CD4-positive, alpha-beta T cell treated with Interleukin-6 at 100 ng/mL for 8 hours (primary cell): ENCODE measurements at regions not wholly inside any gene's neighbourhood (a gene's known extent, or its start where the extent isn't known, plus 50 kb on each side); places are given as distances from the start of the nearest gene placed in this dataset.
"Not testable (repeated sequence)": the region's sequence is repeated elsewhere in the genome, so short reads cannot be mapped to it uniquely, and the experiment has no call there.

Experiments used
- DNase-seq: peaks from one replicate; pipeline ENCODE4 v3.0.0-alpha.2; 2020; ENCODE audit warnings: mixed read lengths, low spot score

- no peak for DNase-seq
Measured at GRCh38 chr12:87678453-87678852, 350.7 kb downstream of the C12orf50 start.

GRCh38 chr12:87676731-87677130, 352.5 kb downstream of the C12orf50 start:
- DNase-seq: no peak

- no peak for DNase-seq
Measured at GRCh38 chr12:87671757-87672156, 357.4 kb downstream of the C12orf50 start.

GRCh38 chr12:87670448-87670847, 358.8 kb downstream of the C12orf50 start:
- no peak for DNase-seq

- DNase-seq: no peak
Measured at GRCh38 chr12:87667378-87667777, 361.8 kb downstream of the C12orf50 start.

- DNase-seq: no peak
Measured at GRCh38 chr12:87661786-87662377, 367.3 kb downstream of the C12orf50 start.

- DNase-seq: no peak
Measured at GRCh38 chr12:87660987-87661774, 368.0 kb downstream of the C12orf50 start.

GRCh38 chr12:87660291-87660690, 368.9 kb downstream of the C12orf50 start:
- DNase-seq: no peak

- DNase-seq: no peak
Measured at GRCh38 chr12:87656311-87656710, 372.9 kb downstream of the C12orf50 start.

- DNase-seq: no peak
Measured at GRCh38 chr12:87651670-87652425, 377.4 kb downstream of the C12orf50 start.

- no peak for DNase-seq
Measured at GRCh38 chr12:87642245-87642644, 387.0 kb downstream of the C12orf50 start.

- DNase-seq: no peak
Measured at GRCh38 chr12:87618199-87618598, 411.0 kb downstream of the C12orf50 start.

- DNase-seq: no peak
Measured at GRCh38 chr12:87612996-87613395, 416.2 kb downstream of the C12orf50 start.

GRCh38 chr12:87608321-87608720, 420.9 kb downstream of the C12orf50 start:
- DNase-seq: no peak

- no peak for DNase-seq
Measured at GRCh38 chr12:87603727-87604126, 425.5 kb downstream of the C12orf50 start.

- DNase-seq: no peak
Measured at GRCh38 chr12:87599459-87599858, 429.7 kb downstream of the C12orf50 start.

- DNase-seq: no peak
Measured at GRCh38 chr12:87597114-87597513, 432.1 kb downstream of the C12orf50 start.

- no peak for DNase-seq
Measured at GRCh38 chr12:87596636-87597035, 432.6 kb downstream of the C12orf50 start.

GRCh38 chr12:87596134-87596533, 433.1 kb downstream of the C12orf50 start:
- DNase-seq: no peak

- no peak for DNase-seq
Measured at GRCh38 chr12:87585882-87586557, 443.2 kb downstream of the C12orf50 start.

GRCh38 chr12:87579091-87579490, 450.1 kb downstream of the C12orf50 start:
- not testable (repeated sequence) for DNase-seq

GRCh38 chr12:87575906-87576305, 453.3 kb downstream of the C12orf50 start:
- no peak for DNase-seq
